Stimulated activated CD4-positive, alpha-beta T cell treated with anti-CD3 and anti-CD28 coated beads, Interleukin-2, amount 100 ng/mL, for 24 hours (primary cell): ENCODE measurements at regions not wholly inside any gene's neighbourhood (a gene's known extent, or its start where the extent isn't known, plus 50 kb on each side); places are given as distances from the start of the nearest gene placed in this dataset.
A peak's percentile ranks its signal among the peaks of the same experiment; 100 is the strongest.

Experiments
- DNase-seq, 2 donors: peaks; one replicate each; pipeline ENCODE4 v3.0.0-alpha.2; 2020

DNA sequence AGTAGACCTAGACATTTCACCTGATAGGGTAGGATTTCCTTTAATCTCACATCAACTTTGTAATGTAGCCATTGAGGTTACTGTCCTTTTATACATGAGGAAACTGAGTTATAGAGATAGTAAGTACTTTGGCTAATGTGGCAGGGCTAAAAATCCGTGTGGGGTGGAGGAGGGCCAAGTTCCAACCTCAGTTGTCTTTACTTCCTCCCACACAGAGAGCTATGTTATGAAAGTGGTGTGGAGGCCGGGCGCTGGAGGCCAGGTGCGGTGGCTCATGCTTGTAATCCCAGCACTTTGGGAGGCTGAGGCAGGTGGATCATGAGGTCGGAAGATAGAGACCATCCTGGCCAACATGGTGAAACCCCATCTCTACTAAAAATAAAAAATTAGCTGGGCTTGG, 173.3 kb downstream of the PALM2AKAP2 start:
- DNase-seq: no peak

DNA sequence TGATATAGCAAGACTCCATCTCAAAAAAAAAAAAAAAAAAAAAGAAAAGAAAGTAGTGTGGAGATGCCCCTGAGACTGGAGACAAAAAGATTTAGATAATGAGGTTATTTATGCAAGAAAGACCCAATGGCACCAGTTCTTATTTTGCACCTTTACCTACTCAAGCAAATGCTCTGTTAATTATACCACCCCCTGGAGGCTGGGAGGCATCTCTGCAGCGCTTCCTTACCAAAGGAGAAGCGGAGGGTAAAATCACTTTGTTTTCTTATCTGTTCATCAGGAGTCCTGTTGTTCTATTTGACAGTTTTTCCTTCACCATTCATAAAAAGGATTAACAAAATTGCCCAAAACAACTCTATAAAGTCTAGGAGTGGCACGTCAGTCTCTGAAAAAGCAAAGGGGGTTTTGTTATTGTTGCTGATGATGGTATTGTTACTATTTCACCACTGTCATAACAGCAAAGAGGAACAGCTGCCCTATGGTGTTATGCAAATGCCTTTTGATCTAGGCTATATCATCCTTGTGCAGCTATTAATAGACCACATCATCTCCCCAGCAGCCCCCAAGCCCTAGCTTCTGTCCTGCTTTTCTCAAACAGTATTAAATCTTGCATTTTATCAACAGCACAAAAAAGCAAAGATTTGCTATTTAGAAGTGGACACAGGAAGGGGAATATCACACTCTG, 174.0 kb downstream of the PALM2AKAP2 start:
- no peak for DNase-seq

DNA sequence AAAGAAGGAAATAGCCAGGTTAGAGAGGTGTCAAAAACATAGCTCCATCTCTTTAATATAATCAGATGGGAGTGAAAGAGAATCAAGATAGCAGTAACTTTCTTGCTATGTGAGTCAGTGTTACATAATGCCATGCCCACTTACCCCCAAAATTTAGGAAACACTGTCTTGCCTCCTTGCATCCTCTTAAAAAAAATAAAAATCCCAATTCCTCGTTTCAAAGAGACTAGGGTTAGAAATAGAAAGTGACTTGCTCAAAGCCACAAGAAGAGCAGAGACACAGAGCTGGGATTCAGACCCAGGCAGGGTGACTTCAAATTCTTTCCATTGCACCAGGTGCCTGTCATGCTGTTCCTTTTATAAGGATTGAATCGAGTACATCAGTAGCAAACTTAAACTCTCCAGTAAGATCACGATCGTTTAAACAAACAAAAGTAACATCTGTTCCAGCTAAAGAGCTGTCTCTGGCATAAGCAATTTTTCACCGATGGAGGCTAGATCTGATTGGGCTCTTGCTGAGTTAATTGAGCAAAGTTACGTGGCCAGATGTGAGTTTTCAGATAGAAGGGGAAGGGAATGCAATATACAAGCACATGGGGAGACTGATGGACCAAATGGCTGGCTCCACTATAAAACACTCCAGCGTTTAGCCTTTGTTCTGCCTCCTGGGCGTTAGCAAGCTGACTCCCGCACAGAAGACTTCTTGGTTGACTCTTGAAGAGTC, 176.9 kb downstream of the PALM2AKAP2 start:
- no peak for DNase-seq

- no peak for DNase-seq
Observed at GRCh38 chr9:109959679-109960078, 179.7 kb downstream of the PALM2AKAP2 start.

- no peak for DNase-seq
Observed at GRCh38 chr9:109961626-109962025, 181.6 kb downstream of the PALM2AKAP2 start.

DNA sequence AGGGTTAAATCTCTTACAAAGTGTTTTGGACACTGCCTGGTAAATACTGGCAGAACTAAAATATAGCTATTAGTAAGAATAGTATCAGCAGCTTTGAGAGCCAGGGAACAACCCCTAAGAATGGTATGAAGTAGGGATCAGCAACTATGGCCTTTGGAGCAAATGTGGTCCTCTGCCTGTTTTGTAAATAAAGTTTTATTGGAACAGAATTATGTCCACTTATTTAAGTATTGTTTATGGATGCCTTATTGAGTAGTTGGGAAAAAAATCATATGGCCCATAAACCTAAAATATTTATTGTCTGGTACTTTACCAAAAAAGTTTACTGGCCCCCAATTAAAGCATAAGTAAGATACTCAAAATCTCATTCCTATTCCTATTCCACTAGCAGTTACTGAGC, 182.2 kb downstream of the PALM2AKAP2 start:
- no peak for DNase-seq

- DNase-seq: no peak
Observed at GRCh38 chr9:109963079-109963478, 183.1 kb downstream of the PALM2AKAP2 start.

GRCh38 chr9:109966643-109967368, 186.8 kb downstream of the PALM2AKAP2 start:
- no peak for DNase-seq

GRCh38 chr9:109967651-109968642, 187.9 kb downstream of the PALM2AKAP2 start:
- DNase-seq: no peak

- DNase-seq: no peak
Observed at GRCh38 chr9:109969011-109969410, 189.0 kb downstream of the PALM2AKAP2 start.

DNA sequence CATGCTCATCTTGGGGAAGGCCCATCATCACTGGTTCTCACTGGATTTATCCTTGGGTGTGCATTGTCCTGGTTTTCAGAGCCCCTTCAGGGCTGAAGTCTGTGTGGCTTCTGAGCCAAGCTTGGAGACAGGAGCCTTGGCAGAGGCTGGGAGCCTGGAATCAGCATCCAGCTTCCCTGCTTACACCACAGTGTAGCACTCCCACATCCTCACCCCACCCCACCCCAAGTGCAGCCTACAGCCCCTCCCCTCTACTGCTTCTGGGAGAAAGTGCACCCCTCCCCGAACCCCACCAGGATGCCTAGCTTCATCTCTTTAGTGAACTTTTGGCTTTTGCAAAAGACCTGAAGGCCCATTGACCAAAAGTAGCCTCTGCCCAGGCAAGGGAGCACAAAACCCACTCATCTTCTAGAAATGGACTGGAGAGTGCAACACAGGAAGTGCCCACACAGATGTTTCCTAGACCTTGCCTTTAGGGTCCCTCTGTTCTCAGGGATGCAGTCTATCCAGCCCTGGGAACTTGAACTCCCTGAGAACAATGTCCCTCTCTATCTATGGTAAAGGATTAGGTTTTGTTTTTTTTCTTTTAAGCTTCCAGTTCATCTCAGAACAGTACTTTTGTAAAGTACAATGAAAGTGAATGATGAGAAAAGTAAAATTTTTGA, 189.7 kb downstream of the PALM2AKAP2 start:
- DNase-seq: no peak

GRCh38 chr9:109971226-109971625, 191.2 kb downstream of the PALM2AKAP2 start:
- DNase-seq: no peak

DNA sequence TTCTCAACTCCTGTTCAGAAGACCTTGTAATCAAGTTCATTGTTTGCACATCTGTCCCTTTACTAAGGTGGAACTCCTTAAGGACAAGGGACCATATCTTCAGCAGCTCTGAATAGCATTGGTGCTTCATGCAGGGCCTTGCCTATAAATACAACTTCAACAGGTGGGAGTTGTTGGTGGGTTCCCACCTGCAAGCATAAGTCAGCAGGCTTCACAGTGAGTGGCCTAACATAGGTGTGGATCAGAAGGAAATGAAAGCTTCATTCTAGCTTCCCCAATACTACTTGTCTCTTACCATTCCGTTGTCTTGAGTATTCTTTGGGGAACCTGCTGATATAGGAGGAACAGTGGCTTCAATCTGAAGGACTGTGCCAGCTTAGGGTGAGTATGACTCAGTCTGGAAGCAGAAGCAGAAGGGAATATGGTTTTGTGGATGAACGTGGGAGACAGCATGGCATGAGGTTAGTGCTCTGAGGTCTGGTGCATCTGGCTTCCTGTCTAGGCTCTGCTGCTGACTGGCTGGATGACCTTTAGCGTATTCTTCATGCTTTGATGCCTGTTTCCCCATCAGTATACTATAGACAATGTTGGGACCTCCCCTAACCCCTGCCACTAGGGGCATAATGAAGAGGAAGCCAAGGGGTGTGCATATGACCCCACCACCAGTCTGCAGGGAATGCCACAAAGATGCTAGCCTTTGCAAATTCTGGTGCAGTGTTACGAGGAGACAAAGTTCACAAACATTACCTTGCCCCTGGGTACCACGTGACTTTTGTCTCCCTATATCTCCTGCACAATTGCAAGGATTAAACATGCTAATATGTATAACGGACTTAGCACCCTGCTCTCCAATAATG, 192.3 kb downstream of the PALM2AKAP2 start:
- no peak for DNase-seq

DNA sequence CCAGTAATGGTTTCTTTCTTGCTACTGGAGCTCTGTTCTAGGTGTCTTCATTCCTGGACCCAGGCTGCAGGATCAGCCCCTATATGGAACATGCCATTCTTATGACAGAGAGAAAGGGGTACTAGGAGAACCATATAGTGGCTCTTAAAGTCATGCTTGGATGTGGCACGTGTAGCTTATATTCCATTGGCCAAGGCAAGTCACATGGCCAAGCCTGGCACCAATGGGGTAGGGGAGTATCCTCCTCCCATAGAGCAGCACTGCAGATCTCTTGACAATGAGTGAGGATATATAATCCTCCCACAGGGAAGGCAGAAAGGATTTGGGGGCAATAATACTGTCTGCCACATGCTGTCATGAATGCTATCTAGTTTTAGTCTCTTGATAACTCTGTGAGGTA, 193.3 kb downstream of the PALM2AKAP2 start:
- no peak for DNase-seq

DNA sequence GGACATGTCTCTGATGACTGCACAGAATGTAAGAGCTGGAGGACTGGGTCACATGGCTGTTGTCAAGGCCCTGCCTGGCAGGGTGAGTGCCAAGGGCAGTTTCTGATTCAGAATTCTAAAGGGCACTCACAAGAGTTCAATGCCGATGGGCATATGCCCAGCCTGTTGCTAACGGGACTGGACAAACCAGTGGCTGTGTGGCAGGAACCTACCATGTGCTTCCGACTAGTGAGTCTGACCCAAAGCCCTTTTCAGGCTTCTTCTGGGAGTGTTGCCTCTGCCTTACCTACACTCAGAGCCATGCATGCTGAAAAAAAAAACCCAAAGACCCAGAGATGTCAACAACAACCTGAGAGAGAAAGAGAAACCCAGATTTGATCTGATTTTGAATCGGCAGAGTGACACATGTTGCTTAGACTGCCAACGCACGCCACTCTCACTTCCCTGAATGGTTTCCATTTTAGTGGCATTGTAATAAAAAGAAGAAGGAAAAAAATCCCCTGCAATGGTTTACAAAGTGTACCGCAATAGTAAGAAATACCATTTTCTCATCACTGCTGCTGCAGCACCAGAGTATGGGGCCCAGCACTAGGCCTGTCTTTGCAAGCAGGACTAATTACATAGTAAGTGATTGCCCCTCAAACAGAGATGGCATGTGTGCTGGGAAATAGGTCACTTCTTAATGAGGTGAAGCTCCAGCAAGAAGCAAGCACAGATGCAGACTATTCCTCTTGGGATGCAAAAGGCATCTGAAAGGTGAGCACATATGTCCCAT, 194.3 kb downstream of the PALM2AKAP2 start:
- peak; percentile 62 to 65 for DNase-seq

GRCh38 chr9:109974918-109975276, 194.9 kb downstream of the PALM2AKAP2 start:
- DNase-seq: no peak

DNA sequence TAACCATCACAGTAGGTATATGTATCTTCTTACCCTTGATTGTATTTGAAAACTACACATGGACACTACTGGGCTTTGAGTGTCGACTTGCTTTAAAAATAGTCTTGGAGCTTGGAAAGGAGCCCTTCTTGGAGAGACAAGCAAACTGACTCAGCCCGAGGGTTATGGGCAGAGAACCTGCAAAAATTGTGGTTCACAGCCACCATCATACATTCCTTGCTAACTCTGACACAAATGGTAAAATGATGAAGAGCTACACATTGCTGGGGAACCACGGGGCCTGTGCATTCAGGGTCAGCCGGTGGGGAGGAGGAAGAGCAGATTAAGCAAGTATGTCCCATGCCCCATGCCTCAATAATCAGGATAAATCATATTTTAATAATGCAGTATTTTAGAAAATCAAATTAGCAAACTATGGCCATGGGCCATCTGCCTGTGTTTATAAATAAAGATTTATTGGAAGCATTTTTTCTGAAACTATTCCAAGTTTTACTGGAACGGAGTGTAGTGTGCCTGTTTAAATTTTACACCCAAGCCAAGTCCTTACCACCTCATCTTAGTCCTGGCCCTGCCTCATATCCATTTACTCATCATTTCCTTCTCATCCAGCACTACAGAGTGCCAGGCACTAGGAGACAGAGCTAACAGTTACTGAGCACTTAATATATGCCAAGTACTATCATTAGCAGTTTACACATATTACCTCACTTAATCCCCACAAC, 195.7 kb downstream of the PALM2AKAP2 start:
- DNase-seq: no peak

- DNase-seq: no peak
Observed at GRCh38 chr9:109976303-109976702, 196.3 kb downstream of the PALM2AKAP2 start.

DNA sequence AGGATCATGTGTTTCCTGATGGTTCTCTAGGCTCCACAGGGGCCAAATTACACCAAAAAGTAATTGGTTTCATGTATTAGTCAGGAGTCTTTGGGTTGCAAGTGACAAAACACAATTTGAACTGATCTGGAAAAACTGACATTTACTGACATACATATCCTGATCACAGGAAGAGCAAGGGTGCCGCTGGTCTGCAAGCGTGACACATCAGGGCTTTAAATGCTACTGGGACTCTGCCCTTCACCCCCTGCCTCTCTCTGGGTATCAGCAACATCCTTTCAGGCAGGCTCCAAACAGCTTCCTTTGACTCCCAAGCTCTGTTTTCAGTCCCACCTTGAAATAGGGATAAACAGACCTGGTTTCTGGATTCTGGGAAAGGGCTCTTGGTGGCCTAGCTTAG, 197.5 kb downstream of the PALM2AKAP2 start:
- peak in 1 of 2 donors; percentile 34 for DNase-seq

GRCh38 chr9:109981091-109981490, 201.1 kb downstream of the PALM2AKAP2 start:
- no peak for DNase-seq
